ENCODE measurements at regions not wholly inside any gene's neighbourhood (a gene's known extent, or its start where the extent isn't known, plus 50 kb on each side); places are given as distances from the start of the nearest gene placed in this dataset.

DNA sequence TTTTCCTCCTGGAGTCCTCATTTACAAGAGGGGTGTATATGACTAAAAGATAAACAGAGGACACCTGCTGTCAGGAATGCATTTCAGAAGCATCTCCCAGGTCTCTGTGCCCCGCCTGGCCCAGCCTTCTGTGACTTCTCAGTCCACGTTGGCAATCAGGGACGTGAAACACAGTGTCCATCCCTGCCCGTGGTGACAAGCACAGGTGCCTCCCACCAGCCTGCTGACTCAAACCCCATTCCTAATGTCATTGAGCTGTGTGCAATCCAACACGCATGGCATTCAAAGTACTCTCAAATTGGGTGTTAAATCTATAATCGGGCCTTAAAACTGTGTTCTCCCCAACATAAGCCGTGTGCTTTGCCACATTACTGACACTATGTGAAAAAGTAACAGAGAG is 343.2 kb downstream of the EIPR1 start:
- TF ChIP-seq, protein P1, sequence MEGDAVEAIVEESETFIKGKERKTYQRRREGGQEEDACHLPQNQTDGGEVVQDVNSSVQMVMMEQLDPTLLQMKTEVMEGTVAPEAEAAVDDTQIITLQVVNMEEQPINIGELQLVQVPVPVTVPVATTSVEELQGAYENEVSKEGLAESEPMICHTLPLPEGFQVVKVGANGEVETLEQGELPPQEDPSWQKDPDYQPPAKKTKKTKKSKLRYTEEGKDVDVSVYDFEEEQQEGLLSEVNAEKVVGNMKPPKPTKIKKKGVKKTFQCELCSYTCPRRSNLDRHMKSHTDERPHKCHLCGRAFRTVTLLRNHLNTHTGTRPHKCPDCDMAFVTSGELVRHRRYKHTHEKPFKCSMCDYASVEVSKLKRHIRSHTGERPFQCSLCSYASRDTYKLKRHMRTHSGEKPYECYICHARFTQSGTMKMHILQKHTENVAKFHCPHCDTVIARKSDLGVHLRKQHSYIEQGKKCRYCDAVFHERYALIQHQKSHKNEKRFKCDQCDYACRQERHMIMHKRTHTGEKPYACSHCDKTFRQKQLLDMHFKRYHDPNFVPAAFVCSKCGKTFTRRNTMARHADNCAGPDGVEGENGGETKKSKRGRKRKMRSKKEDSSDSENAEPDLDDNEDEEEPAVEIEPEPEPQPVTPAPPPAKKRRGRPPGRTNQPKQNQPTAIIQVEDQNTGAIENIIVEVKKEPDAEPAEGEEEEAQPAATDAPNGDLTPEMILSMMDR (IDR thresholded peaks at IDR 0.05): no peak
- TF ChIP-seq EZH2 (IDR thresholded peaks at IDR 0.05; ENCODE audit: borderline replicate concordance, insufficient read depth, low read depth, low read length, poor library complexity, severe bottlenecking): no peak
